22Rv1 (cell line): ENCODE measurements at regions not wholly inside any gene's neighbourhood (a gene's known extent, or its start where the extent isn't known, plus 50 kb on each side); places are given as distances from the start of the nearest gene placed in this dataset.

Experiments
- ZFX ChIP-seq: fragments of 450-650 bp; IDR thresholded peaks from 2 replicates; pipeline ENCODE4 v1.6.1; 2017; ENCODE audit warnings: antibody characterized with exemption, borderline replicate concordance
- TF ChIP-seq, protein P1 (sequence below): fragments of 450-650 bp; IDR thresholded peaks from 2 replicates; pipeline ENCODE4 v1.5.1; 2017; ENCODE audit warnings: mild to moderate bottlenecking

GRCh38 chr2:181231151-181231550 is 226.0 kb upstream of the ITGA4 start:
- TF ChIP-seq, protein P1, sequence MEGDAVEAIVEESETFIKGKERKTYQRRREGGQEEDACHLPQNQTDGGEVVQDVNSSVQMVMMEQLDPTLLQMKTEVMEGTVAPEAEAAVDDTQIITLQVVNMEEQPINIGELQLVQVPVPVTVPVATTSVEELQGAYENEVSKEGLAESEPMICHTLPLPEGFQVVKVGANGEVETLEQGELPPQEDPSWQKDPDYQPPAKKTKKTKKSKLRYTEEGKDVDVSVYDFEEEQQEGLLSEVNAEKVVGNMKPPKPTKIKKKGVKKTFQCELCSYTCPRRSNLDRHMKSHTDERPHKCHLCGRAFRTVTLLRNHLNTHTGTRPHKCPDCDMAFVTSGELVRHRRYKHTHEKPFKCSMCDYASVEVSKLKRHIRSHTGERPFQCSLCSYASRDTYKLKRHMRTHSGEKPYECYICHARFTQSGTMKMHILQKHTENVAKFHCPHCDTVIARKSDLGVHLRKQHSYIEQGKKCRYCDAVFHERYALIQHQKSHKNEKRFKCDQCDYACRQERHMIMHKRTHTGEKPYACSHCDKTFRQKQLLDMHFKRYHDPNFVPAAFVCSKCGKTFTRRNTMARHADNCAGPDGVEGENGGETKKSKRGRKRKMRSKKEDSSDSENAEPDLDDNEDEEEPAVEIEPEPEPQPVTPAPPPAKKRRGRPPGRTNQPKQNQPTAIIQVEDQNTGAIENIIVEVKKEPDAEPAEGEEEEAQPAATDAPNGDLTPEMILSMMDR, result no peak
- no peak for TF ChIP-seq ZFX
